ENCODE measurements at regions not wholly inside any gene's neighbourhood (a gene's known extent, or its start where the extent isn't known, plus 50 kb on each side); places are given as distances from the start of the nearest gene placed in this dataset.

- TF ChIP-seq CTCF (IDR thresholded peaks at IDR 0.05) (no peak), POLR2A (IDR thresholded peaks at IDR 0.05) (no peak)
Observed at GRCh38 chr11:80156062-80156461, 715.2 kb upstream of the TENM4 start.

Data from heart left ventricle (tissue), 13 donors.